WERI-Rb-1 (cell line): ENCODE measurements at regions not wholly inside any gene's neighbourhood (a gene's known extent, or its start where the extent isn't known, plus 50 kb on each side); places are given as distances from the start of the nearest gene placed in this dataset.

Source experiments
- DNase-seq: peaks from one replicate; pipeline ENCODE4 v3.0.0-alpha.2; 2020
- H3K27ac ChIP-seq: fragments of 250-450 bp; sonication (Bioruptor Pico); 2 replicates; pipeline ENCODE4 v1.5.1; 2020; ENCODE audit warnings: mild to moderate bottlenecking, moderate library complexity
- H3K27me3 ChIP-seq: fragments of 250-450 bp; sonication (Bioruptor Pico); 2 replicates; pipeline ENCODE4 v1.5.1; 2021; ENCODE audit warnings: mild to moderate bottlenecking, low read depth, moderate library complexity; ENCODE audit not compliant: insufficient read depth, severe bottlenecking
- H3K36me3 ChIP-seq: fragments of 250-450 bp; sonication (Bioruptor Pico); 2 replicates; pipeline ENCODE4 v1.5.1; 2020; ENCODE audit warnings: mild to moderate bottlenecking, moderate library complexity
- H3K4me3 ChIP-seq: 2 replicates; pipeline ENCODE4 v1.5.1; 2011; ENCODE audit warnings: low read depth, mild to moderate bottlenecking, control low read depth, low read length
- H3K9me3 ChIP-seq: fragments of 250-450 bp; sonication (Bioruptor Pico); 2 replicates; pipeline ENCODE4 v1.5.1; 2021; ENCODE audit warnings: mild to moderate bottlenecking, moderate library complexity; ENCODE audit not compliant: severe bottlenecking
- TF ChIP-seq, protein P1 (sequence below): IDR thresholded peaks from 2 replicates; pipeline ENCODE4 v1.5.1; 2011; ENCODE audit warnings: low read depth, mild to moderate bottlenecking, control low read depth, inconsistent platforms, low read length

DNA sequence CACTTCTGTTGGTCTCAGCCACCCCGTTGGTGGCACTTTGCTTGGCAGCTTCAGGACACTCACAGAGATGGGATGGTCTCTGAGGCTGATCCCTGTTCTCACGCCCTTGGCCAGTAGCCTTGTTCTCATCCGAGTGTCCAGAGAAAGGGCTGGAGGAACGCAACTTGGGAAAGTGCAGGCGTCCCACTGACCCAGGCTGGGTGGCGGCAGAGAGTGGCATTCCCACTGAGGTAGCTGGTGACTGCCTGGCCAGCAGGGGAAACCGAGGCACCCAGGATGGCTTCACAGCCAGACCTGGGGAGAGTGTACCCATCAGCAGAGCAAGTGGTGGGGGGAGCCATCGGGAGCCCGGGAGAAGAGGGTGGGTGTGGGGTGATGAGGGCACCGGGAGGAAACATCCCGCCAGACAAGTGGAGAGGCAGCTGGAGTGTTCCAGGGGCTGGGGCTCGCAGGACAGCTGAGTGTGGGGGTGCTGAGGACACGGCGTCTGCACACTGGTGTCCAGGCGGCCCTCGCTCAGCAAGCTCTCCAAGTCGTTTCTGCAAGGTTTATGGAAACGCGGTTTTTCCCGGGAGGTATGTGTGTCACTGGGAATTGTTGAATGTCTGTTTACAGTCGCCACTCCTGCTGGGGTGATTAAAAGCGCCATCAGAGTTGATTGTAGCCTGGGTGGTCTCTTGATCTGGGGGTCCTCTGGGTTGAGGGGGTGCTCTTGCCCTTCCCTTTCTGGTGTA, 97.8 kb downstream of the SIK1 start:
- TF ChIP-seq, protein P1, sequence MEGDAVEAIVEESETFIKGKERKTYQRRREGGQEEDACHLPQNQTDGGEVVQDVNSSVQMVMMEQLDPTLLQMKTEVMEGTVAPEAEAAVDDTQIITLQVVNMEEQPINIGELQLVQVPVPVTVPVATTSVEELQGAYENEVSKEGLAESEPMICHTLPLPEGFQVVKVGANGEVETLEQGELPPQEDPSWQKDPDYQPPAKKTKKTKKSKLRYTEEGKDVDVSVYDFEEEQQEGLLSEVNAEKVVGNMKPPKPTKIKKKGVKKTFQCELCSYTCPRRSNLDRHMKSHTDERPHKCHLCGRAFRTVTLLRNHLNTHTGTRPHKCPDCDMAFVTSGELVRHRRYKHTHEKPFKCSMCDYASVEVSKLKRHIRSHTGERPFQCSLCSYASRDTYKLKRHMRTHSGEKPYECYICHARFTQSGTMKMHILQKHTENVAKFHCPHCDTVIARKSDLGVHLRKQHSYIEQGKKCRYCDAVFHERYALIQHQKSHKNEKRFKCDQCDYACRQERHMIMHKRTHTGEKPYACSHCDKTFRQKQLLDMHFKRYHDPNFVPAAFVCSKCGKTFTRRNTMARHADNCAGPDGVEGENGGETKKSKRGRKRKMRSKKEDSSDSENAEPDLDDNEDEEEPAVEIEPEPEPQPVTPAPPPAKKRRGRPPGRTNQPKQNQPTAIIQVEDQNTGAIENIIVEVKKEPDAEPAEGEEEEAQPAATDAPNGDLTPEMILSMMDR: no peak
- no peaks in the 10 kb centered on the region for H3K9me3 ChIP-seq
- no peak for DNase-seq
- H3K4me3 ChIP-seq: no peak overlapping the region
- no peak overlapping the region for H3K27ac ChIP-seq
- no peaks in the 10 kb centered on the region for H3K36me3 ChIP-seq
- no peaks in the 10 kb centered on the region for H3K27me3 ChIP-seq

DNA sequence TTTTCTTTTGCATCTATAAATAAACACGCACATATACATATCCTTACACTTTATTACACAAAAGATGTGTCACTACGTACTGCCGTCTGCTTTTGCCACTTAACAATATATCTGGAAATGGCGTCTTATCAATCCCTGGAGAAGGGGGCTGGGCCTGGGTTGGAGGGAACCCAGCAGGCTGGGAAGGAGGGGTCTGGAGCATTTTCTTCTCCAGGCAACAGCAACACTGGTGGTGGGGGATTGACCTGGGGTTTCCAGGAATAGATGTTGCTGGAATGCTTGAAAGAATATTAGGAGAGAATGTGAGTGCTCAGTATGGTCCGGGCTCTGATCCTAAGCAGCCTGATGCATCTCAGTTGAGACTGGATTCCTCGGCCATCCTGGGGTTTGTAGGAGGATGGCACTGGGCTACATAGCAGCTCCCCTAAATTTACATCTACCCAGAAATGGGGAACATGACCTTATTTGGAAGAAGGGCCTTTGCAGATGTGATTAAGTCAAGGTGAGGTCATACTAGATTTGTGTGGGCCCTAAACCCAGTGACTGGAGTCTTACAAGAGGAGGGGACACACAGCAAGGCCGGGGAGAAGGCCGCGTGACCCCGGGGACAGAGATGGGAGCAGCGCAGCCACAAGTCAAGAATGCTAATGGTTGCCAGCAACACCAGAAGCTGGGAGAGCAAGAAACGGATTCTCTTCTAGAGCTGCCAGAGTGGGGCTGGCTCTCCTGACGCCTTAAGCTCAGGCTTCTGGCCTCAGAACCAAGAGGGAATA, 98.6 kb downstream of the SIK1 start:
- TF ChIP-seq, protein P1: no peak
- DNase-seq: no peak
- no peaks in the 10 kb centered on the region for H3K27me3 ChIP-seq

DNA sequence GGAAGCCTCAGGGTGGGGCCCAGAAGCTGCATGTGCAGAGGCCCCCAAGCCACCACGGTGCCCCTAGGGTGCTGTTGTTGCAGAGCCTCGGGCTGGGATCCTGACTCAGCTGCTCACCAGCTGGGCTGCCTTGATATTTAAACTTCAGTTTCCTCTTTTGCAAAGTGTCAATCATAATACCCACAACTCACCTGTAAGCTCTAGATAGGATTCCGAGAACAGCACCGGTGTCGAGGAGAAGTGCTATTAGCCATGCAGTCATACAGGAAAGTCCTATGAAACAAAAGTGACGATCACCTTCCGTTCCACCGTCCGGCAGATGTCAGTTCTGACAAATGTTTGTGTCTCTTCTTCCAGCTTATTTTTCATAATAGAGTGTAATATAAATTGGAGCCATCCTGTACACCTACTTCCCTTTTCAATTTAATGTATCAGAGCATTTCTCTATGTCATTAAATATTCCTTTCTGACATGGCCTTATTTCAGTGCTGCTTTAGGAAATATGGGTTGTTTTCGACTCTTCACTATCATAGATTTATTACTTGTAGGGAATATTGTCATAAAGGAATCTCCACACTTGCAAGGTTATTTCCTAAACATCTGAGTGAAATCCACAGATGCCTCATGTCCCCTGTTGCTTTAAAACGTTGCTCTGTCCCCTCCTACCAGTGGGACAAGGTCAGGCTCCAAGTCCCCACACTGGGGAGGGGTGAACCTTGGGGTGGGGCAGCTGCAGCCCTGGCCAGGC, 100.8 kb downstream of the SIK1 start:
- DNase-seq: no peak
- TF ChIP-seq, protein P1: no peak
- no peaks in the 10 kb centered on the region for H3K27me3 ChIP-seq

More for the DNA sequence above, 98.6 kb downstream of the SIK1 start:
- Histone ChIP-seq H3K4me3 (no peak overlapping the region), H3K9me3 (no peaks in the 10 kb centered on the region), H3K27ac (no peak overlapping the region), H3K36me3 (no peaks in the 10 kb centered on the region)

DNA sequence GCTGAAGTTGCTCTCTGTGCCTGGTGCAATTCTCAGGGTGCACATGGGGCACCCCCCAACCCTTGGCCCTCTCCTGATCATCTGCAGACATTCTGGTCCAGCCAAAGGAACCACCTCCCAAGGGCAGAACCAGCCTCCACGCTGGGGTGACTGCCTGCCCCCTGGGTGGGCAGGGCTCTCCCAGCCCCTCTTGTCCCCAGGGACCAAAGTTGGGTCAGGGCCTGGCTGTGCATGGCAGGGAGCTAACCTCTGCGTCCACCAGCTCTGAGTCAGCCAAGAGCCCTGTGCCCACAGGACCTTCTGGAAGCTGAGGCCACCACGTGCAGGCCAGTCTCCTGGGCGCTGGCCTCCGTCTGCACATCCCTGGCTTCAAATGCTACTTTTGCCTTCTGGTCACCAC, 101.9 kb downstream of the SIK1 start:
- Histone ChIP-seq H3K36me3 (no peaks in the 10 kb centered on the region), H3K4me3 (no peak overlapping the region), H3K27me3 (no peaks in the 10 kb centered on the region), H3K27ac (no peak overlapping the region), H3K9me3 (no peaks in the 10 kb centered on the region)
- TF ChIP-seq, protein P1: no peak
- no peak for DNase-seq

More for the DNA sequence above, 100.8 kb downstream of the SIK1 start:
- Histone ChIP-seq H3K4me3 (no peak overlapping the region), H3K27ac (no peak overlapping the region), H3K9me3 (no peaks in the 10 kb centered on the region), H3K36me3 (no peaks in the 10 kb centered on the region)

DNA sequence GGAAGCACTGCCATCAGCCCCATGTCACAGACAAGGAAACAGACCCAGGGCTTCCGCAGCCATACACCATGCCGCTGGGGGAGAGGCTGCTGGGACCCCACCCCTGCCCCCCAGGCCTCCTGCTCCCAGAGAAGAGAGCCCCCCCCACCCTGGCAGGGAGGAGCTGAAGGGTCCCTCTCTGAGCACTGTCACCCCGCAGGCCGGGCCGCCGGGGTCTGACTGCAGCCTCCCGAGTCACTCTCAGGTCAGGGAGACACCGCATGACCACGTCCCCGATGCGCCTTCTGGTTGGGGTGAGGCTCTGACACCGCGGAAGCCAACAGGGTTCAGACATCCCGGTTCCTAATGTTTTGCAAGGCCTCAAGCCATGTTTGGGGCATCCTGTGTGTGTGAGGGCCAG, 102.3 kb downstream of the SIK1 start:
- Histone ChIP-seq H3K27me3 (no peaks in the 10 kb centered on the region), H3K4me3 (no peak overlapping the region), H3K27ac (no peak overlapping the region), H3K9me3 (no peaks in the 10 kb centered on the region), H3K36me3 (no peaks in the 10 kb centered on the region)
- TF ChIP-seq, protein P1: no peak
- DNase-seq: no peak
